ENCODE measurements at regions not wholly inside any gene's neighbourhood (a gene's known extent, or its start where the extent isn't known, plus 50 kb on each side); places are given as distances from the start of the nearest gene placed in this dataset.

GRCh38 chr5:17403695-17404490 lies 94.1 kb upstream of the TAF11L2 start:
- no peak overlapping the region for H4K5ac ChIP-seq (ENCODE audit: low read depth, low read length)
- peaks cover 18% of the 10 kb centered on the region for H3K27me3 ChIP-seq (ENCODE audit: control insufficient read depth, insufficient read depth, low read length)
- WGBS, 2 experiments (ENCODE audit: extremely low coverage in 2 of 2, insufficient read length in 1 of 2): 87% methylated on average over 6 of the region's 10 CpGs; no CpG with 5 or more reads in 1 of the 2 experiments
- H3K9ac ChIP-seq (ENCODE audit: low read depth, low read length): no peak overlapping the region
- H3K56ac ChIP-seq (ENCODE audit: extremely low read depth, insufficient read depth, low read length): no peak overlapping the region
- no peak overlapping the region for H2BK20ac ChIP-seq (ENCODE audit: low read depth, low read length)
- BruUV-seq (replicated peaks): no TSS peak
- no peak overlapping the region for H2BK5ac ChIP-seq (ENCODE audit: low read depth, low read length, poor library complexity, severe bottlenecking)
- TF ChIP-seq CHD1 (IDR thresholded peaks at IDR 0.05; ENCODE audit: low read depth, low read length) (no peak), RAD21 (IDR thresholded peaks at IDR 0.05; ENCODE audit: low read length) (no peak), SMC3 (IDR thresholded peaks at IDR 0.05; ENCODE audit: low read depth, low read length) (no peak), MXI1 (IDR thresholded peaks at IDR 0.05; ENCODE audit: borderline replicate concordance, low read depth, low read length) (no peak), BHLHE40 (IDR thresholded peaks at IDR 0.05; ENCODE audit: low read depth, low read length) (no peak), CEBPB (IDR thresholded peaks at IDR 0.05; ENCODE audit: low read depth, low read length) (no peak), MAZ (IDR thresholded peaks at IDR 0.05; ENCODE audit: borderline replicate concordance, low read depth, low read length) (no peak), POLR2A (IDR thresholded peaks at IDR 0.05; ENCODE audit: low read depth, low read length) (no peak), RCOR1 (IDR thresholded peaks at IDR 0.05; ENCODE audit: insufficient replicate concordance, low read length) (no peak), RFX5 (IDR thresholded peaks at IDR 0.05; ENCODE audit: low read depth, low read length) (no peak), MAFK (IDR thresholded peaks at IDR 0.05; ENCODE audit: low read depth, low read length) (no peak), ELK1 (IDR thresholded peaks at IDR 0.05; ENCODE audit: borderline replicate concordance, low read depth, low read length) (no peak), NFE2L2 (IDR thresholded peaks at IDR 0.05; ENCODE audit: low read depth, low read length) (no peak)
- TF ChIP-seq, protein P1, sequence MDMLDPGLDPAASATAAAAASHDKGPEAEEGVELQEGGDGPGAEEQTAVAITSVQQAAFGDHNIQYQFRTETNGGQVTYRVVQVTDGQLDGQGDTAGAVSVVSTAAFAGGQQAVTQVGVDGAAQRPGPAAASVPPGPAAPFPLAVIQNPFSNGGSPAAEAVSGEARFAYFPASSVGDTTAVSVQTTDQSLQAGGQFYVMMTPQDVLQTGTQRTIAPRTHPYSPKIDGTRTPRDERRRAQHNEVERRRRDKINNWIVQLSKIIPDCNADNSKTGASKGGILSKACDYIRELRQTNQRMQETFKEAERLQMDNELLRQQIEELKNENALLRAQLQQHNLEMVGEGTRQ (IDR thresholded peaks at IDR 0.05; ENCODE audit: low read depth, low read length): no peak
- TF ChIP-seq, protein P2, sequence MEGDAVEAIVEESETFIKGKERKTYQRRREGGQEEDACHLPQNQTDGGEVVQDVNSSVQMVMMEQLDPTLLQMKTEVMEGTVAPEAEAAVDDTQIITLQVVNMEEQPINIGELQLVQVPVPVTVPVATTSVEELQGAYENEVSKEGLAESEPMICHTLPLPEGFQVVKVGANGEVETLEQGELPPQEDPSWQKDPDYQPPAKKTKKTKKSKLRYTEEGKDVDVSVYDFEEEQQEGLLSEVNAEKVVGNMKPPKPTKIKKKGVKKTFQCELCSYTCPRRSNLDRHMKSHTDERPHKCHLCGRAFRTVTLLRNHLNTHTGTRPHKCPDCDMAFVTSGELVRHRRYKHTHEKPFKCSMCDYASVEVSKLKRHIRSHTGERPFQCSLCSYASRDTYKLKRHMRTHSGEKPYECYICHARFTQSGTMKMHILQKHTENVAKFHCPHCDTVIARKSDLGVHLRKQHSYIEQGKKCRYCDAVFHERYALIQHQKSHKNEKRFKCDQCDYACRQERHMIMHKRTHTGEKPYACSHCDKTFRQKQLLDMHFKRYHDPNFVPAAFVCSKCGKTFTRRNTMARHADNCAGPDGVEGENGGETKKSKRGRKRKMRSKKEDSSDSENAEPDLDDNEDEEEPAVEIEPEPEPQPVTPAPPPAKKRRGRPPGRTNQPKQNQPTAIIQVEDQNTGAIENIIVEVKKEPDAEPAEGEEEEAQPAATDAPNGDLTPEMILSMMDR (conservative IDR thresholded peaks at IDR 0.05; ENCODE audit: low read depth, low read length): no peak
- no peak overlapping the region for H3K4me2 ChIP-seq (ENCODE audit: low read depth, low read length)
- H2AFZ ChIP-seq (replicated peaks; ENCODE audit: low read length, poor library complexity): no peak overlapping the region
- H3K18ac ChIP-seq (ENCODE audit: low read depth, low read length): no peak overlapping the region
- H3K27ac ChIP-seq (ENCODE audit: insufficient read depth, low read length): no peak overlapping the region
- no peak overlapping the region for H2AK5ac ChIP-seq (ENCODE audit: low read depth, low read length)
- dilution Hi-C loops (cut with HindIII; ENCODE audit: low sequenced_read_pairs, unreplicated experiment) (no loop called here), in situ Hi-C loops (cut with MboI; ENCODE audit: low sequenced_read_pairs) (no loop called here), intact Hi-C loops (cut with micrococcal nuclease) (no loop called here)
- no peak for ATAC-seq (ENCODE audit: low read depth)
- CTCF ChIA-PET: no interaction called here
- H3K14ac ChIP-seq (replicated peaks; ENCODE audit: low read depth, low read length): no peak overlapping the region
- H3K9me1 ChIP-seq (ENCODE audit: insufficient read depth, low read length): no peaks in the 10 kb centered on the region
- H3K4ac ChIP-seq (ENCODE audit: low read depth, low read length): no peak overlapping the region
- no peak overlapping the region for H4K91ac ChIP-seq (ENCODE audit: insufficient read depth, low read depth, low read length)
- no peak overlapping the region for H2BK120ac ChIP-seq (ENCODE audit: low read depth, low read length)
- no peak overlapping the region for H2BK15ac ChIP-seq (ENCODE audit: low read depth, low read length)
- H4K20me1 ChIP-seq (ENCODE audit: insufficient read depth, low read length): no peaks in the 10 kb centered on the region
- DNase-seq: no peak
- no peak overlapping the region for H4K8ac ChIP-seq (ENCODE audit: low read depth in 2 of 2, low read length in 2 of 2)
- H3K4me1 ChIP-seq (ENCODE audit: control insufficient read depth, insufficient read depth, low read length): no peaks in the 10 kb centered on the region
- H3K36me3 ChIP-seq (ENCODE audit: control insufficient read depth, insufficient read depth, low read length): no peaks in the 10 kb centered on the region
- H3K23ac ChIP-seq (ENCODE audit: low read depth, low read length): no peak overlapping the region
- no peak overlapping the region for H2AK9ac ChIP-seq (replicated peaks; ENCODE audit: low read depth, low read length, poor library complexity)
- H3K4me3 ChIP-seq (ENCODE audit: insufficient read depth, low read depth, low read length): no peak overlapping the region
- H3K79me1 ChIP-seq (ENCODE audit: low read depth in 1 of 2, low read length in 2 of 2): no peaks in the 10 kb centered on the region
- H3K9me3 ChIP-seq (ENCODE audit: control insufficient read depth, insufficient read depth, low read length): no peaks in the 10 kb centered on the region
- POLR2A ChIA-PET (ENCODE audit: unreplicated experiment): no interaction called here

All from IMR-90 (cell line).